Tibial nerve (tissue), 4 donors: ENCODE measurements at regions not wholly inside any gene's neighbourhood (a gene's known extent, or its start where the extent isn't known, plus 50 kb on each side); places are given as distances from the start of the nearest gene placed in this dataset.
"Not testable (repeated sequence)": the region's sequence is repeated elsewhere in the genome, so short reads cannot be mapped to it uniquely, and the experiment has no call there.

Experiments used
- DNase-seq, 2 donors: peaks; one replicate each; pipeline ENCODE4 v3.0.0-alpha.2; 2019; ENCODE audit warnings: low spot score in 2 of 2
- H3K27ac ChIP-seq, 4 donors: fragments of 200-600 bp; sonication (generic) in 3 of 4; one replicate each; pipeline ENCODE4 v1.5.1; 2017 to 2019; ENCODE audit warnings: mild to moderate bottlenecking in 1 of 4
- H3K27me3 ChIP-seq, 2 donors: fragments of 200-600 bp; sonication (generic) in 1 of 2; one replicate each; pipeline versions ENCODE4 v1.5.1 to v1.6.0; 2017 to 2019
- H3K36me3 ChIP-seq, 3 donors: fragments of 200-600 bp; sonication (generic); one replicate each; pipeline ENCODE4 v1.5.1; 2018 to 2019
- H3K4me1 ChIP-seq, 4 donors: fragments of 200-600 bp; sonication (generic) in 3 of 4; one replicate each; pipeline ENCODE4 v1.5.1; 2017 to 2019
- H3K4me3 ChIP-seq, 4 donors: fragments of 200-600 bp; sonication (generic) in 3 of 4; one replicate each; pipeline ENCODE4 v1.5.1; 2017 to 2019; ENCODE audit warnings: mild to moderate bottlenecking in 1 of 4, moderate library complexity in 1 of 4
- H3K9me3 ChIP-seq, 4 donors: fragments of 200-600 bp; sonication (generic) in 3 of 4; one replicate each; pipeline ENCODE4 v1.5.1; 2017 to 2019
- WGBS, 2 donors: methylation state at CpG; one replicate each; pipeline ENCODE4 v1.1.5; 2018; 5-methylcytosine and 5-hydroxymethylcytosine counted together

DNA sequence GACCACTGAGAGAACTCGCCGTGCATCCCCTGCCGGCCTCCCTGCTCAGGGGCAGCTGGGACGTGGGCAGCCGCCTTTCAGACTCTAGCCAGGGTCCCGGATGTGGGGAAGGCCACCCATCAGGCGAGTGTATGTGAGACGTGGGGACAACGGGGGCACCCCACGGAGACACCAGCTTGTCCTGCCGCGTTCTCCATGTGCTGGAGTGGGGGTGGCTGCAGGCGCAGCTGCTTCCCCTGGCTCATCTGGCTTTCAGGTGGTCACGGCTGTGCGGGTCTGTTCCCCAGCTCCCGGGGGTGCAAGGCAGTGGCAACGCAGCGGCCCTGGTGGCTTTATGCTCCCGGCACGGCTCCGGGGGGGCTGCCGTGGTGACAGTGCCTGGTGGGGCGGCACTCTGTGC is 4427.5 kb upstream of the TPTE start:
- H3K27me3 ChIP-seq, DNase-seq, H3K27ac ChIP-seq, H3K36me3 ChIP-seq, H3K4me3 ChIP-seq, H3K4me1 ChIP-seq, H3K9me3 ChIP-seq: not testable (repeated sequence)
- WGBS, 2 donors = no CpG with 5 or more reads among the region's 23 CpGs

DNA sequence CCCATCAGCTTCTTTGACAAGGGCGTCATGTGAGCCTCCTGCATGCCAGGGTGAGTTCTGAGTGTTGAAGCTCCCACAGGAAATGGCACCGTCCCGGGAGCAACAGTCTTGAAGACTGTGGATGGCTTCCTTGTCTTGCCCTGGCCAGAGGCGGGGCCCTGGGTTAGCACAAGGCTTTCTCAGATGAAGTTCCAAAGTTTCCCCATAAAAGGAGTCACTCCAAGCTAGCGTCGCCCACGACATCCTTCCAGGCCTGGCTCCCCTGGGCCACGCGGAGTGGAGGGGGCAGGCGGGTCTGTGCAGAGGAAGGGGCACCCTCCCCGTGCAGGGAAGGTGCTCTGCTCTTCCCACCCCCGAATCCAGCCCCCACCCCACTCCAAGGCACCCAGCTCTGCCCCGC is 4426.1 kb upstream of the TPTE start:
- DNase-seq, H3K4me3 ChIP-seq: not testable (repeated sequence)
- 11% methylated on average over 3 of the region's 13 CpGs; no CpG with 5 or more reads in 1 of the 2 donors for WGBS, 2 donors

DNA sequence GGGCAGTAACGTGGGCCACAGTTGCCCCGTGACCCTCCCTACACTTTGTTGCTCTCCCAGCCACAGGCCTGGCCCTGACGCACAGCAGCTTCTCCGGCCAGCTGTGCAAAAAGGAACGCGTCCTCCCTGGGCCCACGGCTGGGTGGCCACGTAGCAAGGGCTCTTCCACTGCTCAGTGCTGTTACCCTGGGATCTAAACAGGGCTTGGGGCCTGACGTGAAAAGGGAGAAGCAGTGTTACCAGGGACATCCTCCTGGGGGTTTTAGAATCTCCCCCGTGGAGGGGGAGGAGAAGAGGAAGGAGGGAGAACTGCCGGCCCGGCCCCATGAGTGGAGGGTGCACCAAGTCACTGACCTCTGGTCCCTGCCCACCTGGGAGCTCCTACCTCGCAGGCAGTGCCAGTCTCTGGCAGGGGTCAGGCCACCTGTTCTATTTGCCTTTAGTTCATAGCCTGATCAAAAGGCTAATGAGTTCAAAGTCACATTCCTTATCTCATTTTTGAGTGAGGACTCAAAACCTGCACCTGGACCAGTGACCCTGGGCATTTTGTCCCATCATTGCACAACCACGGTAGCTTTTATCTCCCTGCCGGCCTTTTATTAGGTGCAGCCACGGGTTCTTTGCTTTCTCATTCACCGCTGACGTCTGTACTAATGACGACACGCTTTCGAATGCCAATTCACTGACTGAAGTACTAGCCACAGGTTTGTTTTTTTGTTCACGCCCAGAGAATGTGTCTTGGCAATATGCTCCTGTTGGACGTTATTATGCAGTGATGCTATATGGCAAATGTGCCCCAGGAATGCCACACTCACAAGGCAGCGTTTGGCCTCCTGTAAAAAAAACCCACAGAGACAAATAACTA is 4424.6 kb upstream of the TPTE start:
- H3K27me3 ChIP-seq, H3K9me3 ChIP-seq, H3K4me3 ChIP-seq, H3K27ac ChIP-seq, H3K36me3 ChIP-seq, DNase-seq, H3K4me1 ChIP-seq: not testable (repeated sequence)
- no CpG with 5 or more reads among the region's 24 CpGs for WGBS, 2 donors

More for the DNA sequence above, 4426.1 kb upstream of the TPTE start:
- H3K27me3 ChIP-seq, H3K27ac ChIP-seq, H3K36me3 ChIP-seq, H3K9me3 ChIP-seq, H3K4me1 ChIP-seq: not testable (repeated sequence)

DNA sequence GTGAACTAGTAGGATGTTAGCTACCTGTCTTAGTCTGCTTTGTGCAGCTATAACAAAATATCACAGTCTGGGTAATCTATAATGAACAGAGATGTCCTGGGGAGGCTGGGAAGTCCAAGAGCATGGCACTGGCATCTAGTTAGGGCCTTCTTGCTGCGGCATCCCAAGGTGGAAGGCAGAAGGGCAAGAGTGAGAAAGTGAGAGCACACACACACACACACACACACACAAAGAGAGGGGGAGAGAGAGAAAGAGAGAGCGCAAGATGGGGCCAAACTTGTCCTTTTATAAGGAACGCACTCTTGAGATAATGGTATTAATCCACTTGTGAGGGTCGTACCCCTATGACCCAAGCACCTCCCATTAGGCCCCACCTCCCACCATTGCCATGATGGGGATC is 4423.6 kb upstream of the TPTE start:
- not testable (repeated sequence) for H3K9me3 ChIP-seq, H3K27ac ChIP-seq, H3K4me3 ChIP-seq, H3K27me3 ChIP-seq, H3K4me1 ChIP-seq, H3K36me3 ChIP-seq, DNase-seq
- WGBS, 2 donors = 87 to 93% methylated on average over 2 to 4 of the region's 4 CpGs

DNA sequence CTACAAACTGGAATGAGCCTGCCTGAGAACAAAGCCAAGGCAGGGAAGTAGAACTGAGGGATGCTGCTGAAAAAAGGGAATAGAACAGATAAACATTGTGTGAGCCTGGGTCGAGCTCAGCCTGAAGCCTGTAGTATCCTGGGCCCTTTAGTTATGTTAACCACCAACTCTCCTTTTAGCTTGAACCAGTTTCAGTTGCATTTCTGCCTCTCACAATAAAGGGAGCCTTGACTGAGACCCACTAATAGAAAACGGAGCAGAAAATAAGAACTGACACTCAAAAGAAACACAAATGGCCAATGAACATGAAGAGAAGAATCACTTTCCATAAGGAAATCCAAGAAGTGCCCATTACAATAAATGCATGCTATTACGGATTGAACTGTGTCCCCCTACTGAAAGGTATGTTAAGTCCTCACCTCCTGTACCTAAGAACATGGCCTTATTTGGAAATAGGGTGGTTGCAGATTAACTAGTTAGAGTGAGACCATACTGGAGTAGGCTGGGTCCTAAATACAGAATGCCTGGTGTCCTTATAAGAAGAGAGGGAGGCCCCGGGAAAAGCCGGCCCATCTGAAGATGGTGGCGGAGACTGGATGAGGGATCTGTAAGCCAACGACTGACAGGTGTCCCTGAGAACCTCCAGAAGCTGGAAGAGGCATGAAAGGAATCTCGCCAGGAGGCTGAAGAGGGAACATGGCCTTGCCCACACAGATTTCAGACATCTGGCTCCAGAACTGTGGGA is 4423.0 kb upstream of the TPTE start:
- not testable (repeated sequence) for H3K27ac ChIP-seq, H3K4me1 ChIP-seq, H3K4me3 ChIP-seq, H3K9me3 ChIP-seq, DNase-seq, H3K36me3 ChIP-seq, H3K27me3 ChIP-seq
- WGBS, 2 donors = 44 to 81% methylated on average over 2 to 8 of the region's 8 CpGs

DNA sequence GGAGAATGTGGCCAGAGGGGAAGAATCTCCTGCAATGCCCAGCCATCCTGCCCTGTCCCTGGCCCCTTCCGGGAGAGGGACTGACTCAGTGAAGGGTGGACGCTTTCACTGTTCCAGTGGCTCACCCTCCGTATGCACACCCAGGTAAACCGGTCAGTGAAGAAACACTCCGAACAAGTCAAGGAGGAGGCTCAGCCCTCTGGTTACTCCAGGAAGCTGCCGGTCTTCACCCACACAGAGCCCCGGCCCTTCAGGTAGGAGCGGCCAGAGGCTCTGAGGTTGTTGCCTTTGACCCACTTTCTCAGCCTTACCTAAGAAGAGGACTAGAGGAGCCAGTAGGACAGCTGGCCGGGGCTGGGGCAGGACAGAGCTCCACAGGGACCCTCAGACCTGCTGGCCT is 4419.8 kb upstream of the TPTE start:
- not testable (repeated sequence) for H3K27ac ChIP-seq, H3K9me3 ChIP-seq, H3K36me3 ChIP-seq, H3K27me3 ChIP-seq, DNase-seq, H3K4me1 ChIP-seq, H3K4me3 ChIP-seq
- WGBS, 2 donors = no CpG with 5 or more reads among the region's 9 CpGs

DNA sequence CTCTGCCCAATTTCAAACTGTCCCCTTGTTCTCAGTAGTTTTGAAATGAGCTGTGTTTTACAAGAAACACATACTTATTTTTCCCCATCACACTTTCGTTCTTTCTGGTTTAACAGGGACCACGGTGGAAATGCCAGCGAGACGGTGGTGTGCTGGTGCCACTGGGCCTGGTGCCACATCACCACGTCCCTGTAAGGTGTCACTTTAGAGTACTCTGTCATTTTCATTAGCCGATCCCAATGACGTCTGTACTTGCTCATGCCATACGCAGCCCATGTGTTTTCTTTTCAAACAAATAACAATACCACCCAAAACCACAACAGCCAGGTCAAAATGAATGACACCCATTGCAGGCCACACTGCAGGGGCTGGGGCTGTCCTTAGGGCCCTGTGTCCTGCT is 4416.8 kb upstream of the TPTE start:
- not testable (repeated sequence) for H3K4me1 ChIP-seq, H3K27me3 ChIP-seq, H3K36me3 ChIP-seq, H3K27ac ChIP-seq, H3K9me3 ChIP-seq, DNase-seq, H3K4me3 ChIP-seq
- WGBS, 2 donors = no CpG with 5 or more reads among the region's 8 CpGs

DNA sequence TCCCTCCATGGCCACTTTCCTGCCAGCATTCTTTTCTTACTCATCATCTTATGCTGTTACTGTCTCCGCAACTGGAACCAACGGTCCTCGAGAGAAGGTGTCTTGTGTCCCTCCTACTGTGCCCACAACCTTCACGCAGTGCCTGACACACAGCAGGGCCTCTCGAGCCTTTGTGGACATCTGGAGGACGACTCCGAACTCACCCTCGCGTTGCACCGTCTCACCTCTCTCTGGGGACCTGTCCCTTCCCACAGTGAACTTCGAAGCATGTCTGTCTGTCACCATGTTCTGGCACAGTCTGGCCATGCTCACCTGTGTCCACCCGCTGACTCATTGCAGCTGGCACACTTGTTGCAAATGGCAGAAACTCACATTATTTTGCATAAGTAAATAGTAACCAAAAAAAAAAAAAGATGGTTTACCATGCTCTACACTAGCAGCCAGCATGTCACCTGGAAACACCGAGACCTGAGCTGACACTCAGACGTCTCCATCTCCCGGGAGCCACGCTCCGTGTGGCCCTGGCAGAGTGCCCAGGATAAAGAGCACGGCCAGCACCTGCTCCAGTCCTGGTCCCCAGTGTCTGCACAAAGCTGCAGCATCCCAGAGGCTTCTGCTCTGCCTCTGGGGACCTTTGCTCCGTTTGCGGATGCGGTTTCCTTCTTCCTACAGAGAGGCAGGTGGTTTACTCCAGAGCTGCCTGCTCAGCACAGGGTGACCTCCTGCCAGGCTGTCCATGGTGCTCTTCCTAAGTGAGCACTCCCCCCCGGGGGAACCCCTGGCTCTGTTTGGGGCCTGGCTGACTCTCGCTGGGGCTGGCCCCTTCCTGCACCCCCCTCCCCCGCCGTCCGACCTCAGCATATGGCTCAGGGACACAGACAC is 4414.5 kb upstream of the TPTE start:
- DNase-seq = not testable (repeated sequence)
- WGBS, 2 donors = 75 to 80% methylated on average over 6 to 12 of the region's 26 CpGs

DNA sequence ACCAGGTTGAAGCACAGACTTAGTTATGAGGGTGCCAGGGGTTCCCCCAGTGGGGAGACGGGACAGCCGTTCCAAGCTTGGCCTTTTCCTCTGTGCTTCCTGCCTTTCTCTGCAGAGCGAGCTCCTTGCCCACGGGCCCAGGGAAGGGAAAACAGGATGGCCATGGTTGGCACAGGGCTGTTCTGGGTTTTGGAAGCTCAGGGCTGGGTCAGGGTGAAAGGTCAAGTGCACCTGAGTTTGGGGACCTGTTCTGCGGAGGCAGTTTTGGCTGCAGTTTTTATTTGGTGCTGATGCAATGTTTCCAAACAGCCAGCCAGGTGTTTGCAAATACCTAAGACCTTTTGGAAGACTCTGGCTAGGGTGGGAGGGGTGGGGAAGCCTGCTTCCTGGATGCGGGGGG is 4412.5 kb upstream of the TPTE start:
- not testable (repeated sequence) for H3K9me3 ChIP-seq, H3K36me3 ChIP-seq, H3K27ac ChIP-seq, H3K4me1 ChIP-seq, H3K4me3 ChIP-seq, H3K27me3 ChIP-seq, DNase-seq
- WGBS, 2 donors = no CpG with 5 or more reads among the region's 6 CpGs

More for the DNA sequence above, 4414.5 kb upstream of the TPTE start:
- H3K4me3 ChIP-seq, H3K4me1 ChIP-seq, H3K27me3 ChIP-seq, H3K9me3 ChIP-seq, H3K36me3 ChIP-seq, H3K27ac ChIP-seq: not testable (repeated sequence)
